ENCODE measurements at regions not wholly inside any gene's neighbourhood (a gene's known extent, or its start where the extent isn't known, plus 50 kb on each side); places are given as distances from the start of the nearest gene placed in this dataset.

GRCh38 chr10:121683816-121684215 lies 85.6 kb upstream of the FGFR2 start (continued):
- TF ChIP-seq CTCF (conservative IDR thresholded peaks at IDR 0.05; ENCODE audit: low read depth in 2 of 2) (no peak), ZNF331 (CRISPR knock-in tag; IDR thresholded peaks at IDR 0.05; ENCODE audit: low read depth) (no peak), EZH2phosphoT487 (IDR thresholded peaks at IDR 0.05; ENCODE audit: unreplicated experiment) (no peak), ETS1 (IDR thresholded peaks at IDR 0.05) (no peak)

GRCh38 chr10:121683366-121683765 lies 85.1 kb upstream of the FGFR2 start:
- H3K79me2 ChIP-seq (replicated peaks; ENCODE audit: insufficient read depth), result no peaks in the 10 kb centered on the region

More at GRCh38 chr10:121683366-121683765, 85.1 kb upstream of the FGFR2 start:
- Histone ChIP-seq H3K36me3 (ENCODE audit: insufficient read depth) (no peaks in the 10 kb centered on the region), H3K4me2 (no peak overlapping the region), H2AFZ (no peak overlapping the region), H3K27me3 (ENCODE audit: insufficient read depth) (no peaks in the 10 kb centered on the region), H3F3A (replicated peaks; ENCODE audit: low read depth) (no peaks in the 10 kb centered on the region), H3K4me3 (no peak overlapping the region), H4K20me1 (replicated peaks; ENCODE audit: insufficient read depth) (no peaks in the 10 kb centered on the region), H3K4me1 (ENCODE audit: insufficient read depth) (no peaks in the 10 kb centered on the region; the same call in 1 of the 2 replicates), H3K27ac (ENCODE audit: low read depth) (no peak overlapping the region), H3K9me2 (ENCODE audit: insufficient read depth) (no peaks in the 10 kb centered on the region)
- ATAC-seq, result no peak
- Mint-ChIP-seq H3K4me1 (peaks cover 10% of the 10 kb centered on the region), H3K36me3 (ENCODE audit: low read depth) (peaks cover 10% of the 10 kb centered on the region), H3K4me3 (no peak overlapping the region), H3K27me3 (ENCODE audit: insufficient read depth, low read depth, poor library complexity) (peaks cover 1% of the 10 kb centered on the region), H3K27ac (no peak overlapping the region), H3K9me3 (peaks cover 12% of the 10 kb centered on the region)
- DNase-seq (ENCODE audit: low spot score), result no peak
- no peak for TF ChIP-seq POLR2AphosphoS5 (IDR thresholded peaks at IDR 0.05; ENCODE audit: low read depth)
- no peak for TF ChIP-seq STAT1 (IDR thresholded peaks at IDR 0.05; ENCODE audit: unreplicated experiment)
- TF ChIP-seq ZNF462 (CRISPR knock-in tag; IDR thresholded peaks at IDR 0.05), result no peak
- no peak for TF ChIP-seq EZH2 (IDR thresholded peaks at IDR 0.05; ENCODE audit: low read depth, unreplicated experiment)
- no peak for TF ChIP-seq EZH2phosphoT487 (IDR thresholded peaks at IDR 0.05; ENCODE audit: unreplicated experiment)
- no peak for TF ChIP-seq NANOG (IDR thresholded peaks at IDR 0.05; ENCODE audit: borderline replicate concordance)
- TF ChIP-seq CTCF (conservative IDR thresholded peaks at IDR 0.05; ENCODE audit: low read depth in 2 of 2), result no peak
- TF ChIP-seq ZNF114 (CRISPR knock-in tag; IDR thresholded peaks at IDR 0.05), result no peak
- TF ChIP-seq JUNB (IDR thresholded peaks at IDR 0.05; ENCODE audit: unreplicated experiment), result no peak
- TF ChIP-seq ETS1 (IDR thresholded peaks at IDR 0.05), result no peak
- TF ChIP-seq ZNF331 (CRISPR knock-in tag; IDR thresholded peaks at IDR 0.05; ENCODE audit: low read depth), result no peak

Data from GM23338 (cell line).